LNCAP (cell line): ENCODE measurements at regions not wholly inside any gene's neighbourhood (a gene's known extent, or its start where the extent isn't known, plus 50 kb on each side); places are given as distances from the start of the nearest gene placed in this dataset.

Source experiments
- CTCF ChIP-seq: fragments of 450-650 bp; IDR thresholded peaks from 2 replicates; pipeline ENCODE4 v1.5.1; 2017; ENCODE audit warnings: mild to moderate bottlenecking

- no peak for TF ChIP-seq CTCF
These were observed 95.6 kb upstream of the ZNF608 start for GRCh38 chr5:124841829-124842712.

- TF ChIP-seq CTCF, result no peak
These were observed 96.5 kb upstream of the ZNF608 start for GRCh38 chr5:124842725-124843595.

GRCh38 chr5:124843596-124843899 lies 97.1 kb upstream of the ZNF608 start:
- no peak for TF ChIP-seq CTCF

- no peak for TF ChIP-seq CTCF
These were observed 98.0 kb upstream of the ZNF608 start for GRCh38 chr5:124844371-124844920.

- TF ChIP-seq CTCF, result no peak
These were observed 101.5 kb upstream of the ZNF608 start for GRCh38 chr5:124847907-124848306.

GRCh38 chr5:124849774-124850173 lies 103.3 kb upstream of the ZNF608 start:
- TF ChIP-seq CTCF, result no peak

GRCh38 chr5:124856726-124857125 lies 110.3 kb upstream of the ZNF608 start:
- TF ChIP-seq CTCF, result no peak
